ENCODE measurements at regions not wholly inside any gene's neighbourhood (a gene's known extent, or its start where the extent isn't known, plus 50 kb on each side); places are given as distances from the start of the nearest gene placed in this dataset.

- Histone ChIP-seq H3K4me1 (no peaks in the 10 kb centered on the region), H3K9me3 (no peaks in the 10 kb centered on the region), H3K27ac (no peak overlapping the region), H3K4me3 (no peak overlapping the region), H3K27me3 (no peaks in the 10 kb centered on the region), H3K36me3 (replicated peaks in 1 of 2; ENCODE audit: insufficient read depth in 1 of 2, low read depth in 2 of 2) (no peaks in the 10 kb centered on the region)
- no peak for TF ChIP-seq CTCF (IDR thresholded peaks at IDR 0.05)
- intact Hi-C loops (cut with DNase I), result no loop called here
- WGBS, 2 donors, result 81 to 84% methylated on average over 4 of the region's 4 CpGs
- DNase-seq (no peak), ATAC-seq (no peak)
Measured at GRCh38 chr11:120020486-120020885, 117.4 kb downstream of the TRIM29 start.

GRCh38 chr11:120019191-120019590, 118.7 kb downstream of the TRIM29 start:
- H3K27me3 ChIP-seq, result no peaks in the 10 kb centered on the region
- intact Hi-C loops (cut with DNase I), result loop anchor here (10.0 kb wide), 1 partner anchor 354 kb away; no protein-coding TSS in a partner anchor

GRCh38 chr11:120017582-120018150, 120.2 kb downstream of the TRIM29 start:
- Histone ChIP-seq H3K9me3 (no peaks in the 10 kb centered on the region), H3K4me3 (no peak overlapping the region), H3K36me3 (replicated peaks in 1 of 2; ENCODE audit: insufficient read depth in 1 of 2, low read depth in 2 of 2) (no peaks in the 10 kb centered on the region), H3K27me3 (no peaks in the 10 kb centered on the region), H3K4me1 (no peaks in the 10 kb centered on the region), H3K27ac (no peak overlapping the region)
- TF ChIP-seq CTCF (IDR thresholded peaks at IDR 0.05), result no peak
- TF ChIP-seq POLR2A (IDR thresholded peaks at IDR 0.05), result no peak
- WGBS, 2 donors, result 25 to 34% methylated on average over 9 of the region's 9 CpGs
- DNase-seq (no peak), ATAC-seq (no peak)
- intact Hi-C loops (cut with DNase I), result loop anchor here (10.0 kb wide), 1 partner anchor 353 kb away; no protein-coding TSS in a partner anchor

More at GRCh38 chr11:120019191-120019590, 118.7 kb downstream of the TRIM29 start:
- WGBS, 2 donors, result 73 to 81% methylated on average over 5 of the region's 5 CpGs
- Histone ChIP-seq H3K9me3 (no peaks in the 10 kb centered on the region), H3K36me3 (replicated peaks in 1 of 2; ENCODE audit: insufficient read depth in 1 of 2, low read depth in 2 of 2) (no peaks in the 10 kb centered on the region), H3K4me1 (no peaks in the 10 kb centered on the region), H3K27ac (no peak overlapping the region), H3K4me3 (no peak overlapping the region)
- DNase-seq (no peak), ATAC-seq (no peak)
- TF ChIP-seq POLR2A (IDR thresholded peaks at IDR 0.05) (no peak), CTCF (IDR thresholded peaks at IDR 0.05) (no peak)

GRCh38 chr11:120013325-120014250, 124.3 kb downstream of the TRIM29 start:
- WGBS, 2 donors, result 29 to 34% methylated on average over 12 to 26 of the region's 28 CpGs
- ATAC-seq, result peak; percentile 83
- intact Hi-C loops (cut with DNase I), result loop anchor here (10.0 kb wide), 1 partner anchor 349 kb away; no protein-coding TSS in a partner anchor
- Histone ChIP-seq H3K27me3 (no peaks in the 10 kb centered on the region), H3K4me1 (no peaks in the 10 kb centered on the region), H3K27ac (no peak overlapping the region), H3K36me3 (replicated peaks in 1 of 2; ENCODE audit: insufficient read depth in 1 of 2, low read depth in 2 of 2) (no peaks in the 10 kb centered on the region), H3K4me3 (no peak overlapping the region), H3K9me3 (no peaks in the 10 kb centered on the region)
- peak; percentile 59 to 73 (median 64) for DNase-seq
- TF ChIP-seq POLR2A (IDR thresholded peaks at IDR 0.05) (no peak), CTCF (IDR thresholded peaks at IDR 0.05) (peak; percentile 51 to 84 (median 73))
